ENCODE measurements at regions not wholly inside any gene's neighbourhood (a gene's known extent, or its start where the extent isn't known, plus 50 kb on each side); places are given as distances from the start of the nearest gene placed in this dataset.

DNA sequence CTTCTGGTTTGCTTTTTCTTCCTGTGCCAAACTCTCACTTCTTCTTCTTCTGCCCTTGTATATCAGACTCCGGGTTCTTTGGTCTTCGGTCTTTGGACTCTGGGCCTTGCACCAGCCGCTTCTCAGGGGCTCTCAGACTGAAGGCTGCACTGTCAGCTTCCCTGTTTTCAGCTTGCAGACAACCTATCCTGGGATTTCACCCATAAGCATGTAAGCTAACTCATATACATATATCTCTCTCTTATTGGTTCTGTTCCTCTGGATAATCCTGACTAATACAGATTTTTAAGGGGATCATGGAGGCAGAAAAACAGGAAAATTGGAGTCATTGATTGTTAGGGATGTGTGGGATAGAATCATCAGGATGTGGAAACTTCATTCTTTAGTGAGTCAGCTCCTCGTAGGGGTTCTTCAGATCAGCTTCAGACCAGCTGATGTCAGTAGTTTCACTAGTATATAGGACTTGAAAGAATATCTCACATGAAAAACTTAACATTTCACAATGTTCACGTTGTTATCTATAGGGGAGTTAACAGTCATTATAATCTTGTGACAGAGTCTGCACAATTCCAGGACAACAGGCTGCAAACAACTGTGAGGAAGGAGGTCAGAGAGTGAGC lies 102.9 kb downstream of the RASSF9 start:
- TF ChIP-seq EZH2phosphoT487 (IDR thresholded peaks at IDR 0.05; ENCODE audit: low read depth), result no peak
- TF ChIP-seq, protein P1, sequence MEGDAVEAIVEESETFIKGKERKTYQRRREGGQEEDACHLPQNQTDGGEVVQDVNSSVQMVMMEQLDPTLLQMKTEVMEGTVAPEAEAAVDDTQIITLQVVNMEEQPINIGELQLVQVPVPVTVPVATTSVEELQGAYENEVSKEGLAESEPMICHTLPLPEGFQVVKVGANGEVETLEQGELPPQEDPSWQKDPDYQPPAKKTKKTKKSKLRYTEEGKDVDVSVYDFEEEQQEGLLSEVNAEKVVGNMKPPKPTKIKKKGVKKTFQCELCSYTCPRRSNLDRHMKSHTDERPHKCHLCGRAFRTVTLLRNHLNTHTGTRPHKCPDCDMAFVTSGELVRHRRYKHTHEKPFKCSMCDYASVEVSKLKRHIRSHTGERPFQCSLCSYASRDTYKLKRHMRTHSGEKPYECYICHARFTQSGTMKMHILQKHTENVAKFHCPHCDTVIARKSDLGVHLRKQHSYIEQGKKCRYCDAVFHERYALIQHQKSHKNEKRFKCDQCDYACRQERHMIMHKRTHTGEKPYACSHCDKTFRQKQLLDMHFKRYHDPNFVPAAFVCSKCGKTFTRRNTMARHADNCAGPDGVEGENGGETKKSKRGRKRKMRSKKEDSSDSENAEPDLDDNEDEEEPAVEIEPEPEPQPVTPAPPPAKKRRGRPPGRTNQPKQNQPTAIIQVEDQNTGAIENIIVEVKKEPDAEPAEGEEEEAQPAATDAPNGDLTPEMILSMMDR (IDR thresholded peaks at IDR 0.05; ENCODE audit: low read depth, low read length), result no peak
- H3K4me2 ChIP-seq (ENCODE audit: low read length), result no peak overlapping the region

DNA sequence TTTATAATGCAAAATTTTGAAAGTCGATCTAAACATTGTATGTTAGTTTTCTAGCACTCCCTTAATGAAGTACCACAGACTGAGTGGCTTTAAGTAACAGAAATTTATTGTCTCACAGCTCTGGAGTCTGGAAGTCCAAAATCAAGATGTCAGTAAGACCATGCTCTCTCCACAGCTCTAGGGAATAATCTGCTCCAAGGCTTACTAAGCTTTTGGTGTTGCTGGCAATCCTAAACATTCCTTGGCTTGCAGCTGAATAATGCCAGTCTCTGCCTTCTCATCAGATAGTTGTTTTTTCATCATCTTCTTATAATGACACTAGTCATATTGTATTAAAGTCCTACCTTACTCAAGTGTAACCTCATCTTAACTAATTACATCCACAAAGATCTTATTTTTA lies 102.2 kb downstream of the RASSF9 start:
- Histone ChIP-seq H2AFZ (ENCODE audit: low read depth, low read length) (no peak overlapping the region), H3K9me3 (ENCODE audit: insufficient read depth, low read length) (0 out of 2 replicates have a peak, but pooled peaks cover 2% of the 10 kb centered on the region), H3K9ac (ENCODE audit: low read length) (no peak overlapping the region), H3K27me3 (ENCODE audit: low read depth, low read length) (no peaks in the 10 kb centered on the region), H3K4me1 (ENCODE audit: low read length) (peaks cover 3% of the 10 kb centered on the region; the same call in 1 of the 2 replicates), H3K36me3 (replicated peaks; ENCODE audit: low read depth, low read length) (no peaks in the 10 kb centered on the region), H3K4me2 (ENCODE audit: low read length) (no peak overlapping the region), H4K20me1 (ENCODE audit: insufficient read depth, low read length) (no peaks in the 10 kb centered on the region), H3K4me3 (ENCODE audit: low read length) (no peak overlapping the region), H3K79me2 (ENCODE audit: low read length) (no peaks in the 10 kb centered on the region), H3K27ac (ENCODE audit: low read length) (no peak overlapping the region)
- TF ChIP-seq EZH2phosphoT487 (IDR thresholded peaks at IDR 0.05; ENCODE audit: low read depth), result no peak
- TF ChIP-seq, protein P1 (IDR thresholded peaks at IDR 0.05; ENCODE audit: low read depth, low read length), result no peak

More for the DNA sequence above, 102.9 kb downstream of the RASSF9 start:
- Histone ChIP-seq H3K79me2 (ENCODE audit: low read length) (no peaks in the 10 kb centered on the region), H3K27ac (ENCODE audit: low read length) (no peak overlapping the region), H3K4me1 (ENCODE audit: low read length) (peaks cover 3% of the 10 kb centered on the region; the same call in 1 of the 2 replicates), H3K9ac (ENCODE audit: low read length) (no peak overlapping the region), H3K27me3 (ENCODE audit: low read depth, low read length) (no peaks in the 10 kb centered on the region), H3K36me3 (replicated peaks; ENCODE audit: low read depth, low read length) (no peaks in the 10 kb centered on the region), H4K20me1 (ENCODE audit: insufficient read depth, low read length) (no peaks in the 10 kb centered on the region), H3K9me3 (ENCODE audit: insufficient read depth, low read length) (0 out of 2 replicates have a peak, but pooled peaks cover 2% of the 10 kb centered on the region), H2AFZ (ENCODE audit: low read depth, low read length) (no peak overlapping the region), H3K4me3 (ENCODE audit: low read length) (no peak overlapping the region)

DNA sequence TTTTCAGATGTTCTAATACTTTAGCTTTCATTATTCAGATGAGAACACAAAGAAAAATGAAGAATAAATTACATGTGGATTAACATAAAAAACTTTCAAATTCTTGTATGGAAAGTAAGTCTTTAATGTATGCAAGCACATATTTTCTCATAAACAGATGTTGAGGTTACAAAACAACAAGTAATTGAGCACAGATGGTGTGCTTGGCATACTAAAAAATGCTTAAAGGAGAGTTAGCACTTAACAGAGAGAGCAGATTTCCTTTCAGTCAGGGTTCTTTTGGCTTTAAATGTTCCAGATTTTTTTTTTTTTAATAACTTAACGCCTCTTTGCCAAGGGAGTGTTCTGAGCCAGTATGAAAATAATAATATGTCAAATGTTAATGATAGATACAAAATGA lies 96.0 kb downstream of the RASSF9 start:
- Histone ChIP-seq H3K79me2 (ENCODE audit: low read length) (no peaks in the 10 kb centered on the region), H3K4me2 (ENCODE audit: low read length) (no peak overlapping the region), H3K4me3 (ENCODE audit: low read length) (no peak overlapping the region), H3K27ac (ENCODE audit: low read length) (no peak overlapping the region), H3K27me3 (ENCODE audit: low read depth, low read length) (no peaks in the 10 kb centered on the region), H3K4me1 (ENCODE audit: low read length) (no peaks in the 10 kb centered on the region), H2AFZ (ENCODE audit: low read depth, low read length) (no peak overlapping the region), H3K36me3 (replicated peaks; ENCODE audit: low read depth, low read length) (no peaks in the 10 kb centered on the region), H4K20me1 (ENCODE audit: insufficient read depth, low read length) (no peaks in the 10 kb centered on the region), H3K9ac (ENCODE audit: low read length) (no peak overlapping the region), H3K9me3 (ENCODE audit: insufficient read depth, low read length) (no peaks in the 10 kb centered on the region)
- TF ChIP-seq, protein P1 (IDR thresholded peaks at IDR 0.05; ENCODE audit: low read depth, low read length), result no peak
- TF ChIP-seq EZH2phosphoT487 (IDR thresholded peaks at IDR 0.05; ENCODE audit: low read depth), result no peak

DNA sequence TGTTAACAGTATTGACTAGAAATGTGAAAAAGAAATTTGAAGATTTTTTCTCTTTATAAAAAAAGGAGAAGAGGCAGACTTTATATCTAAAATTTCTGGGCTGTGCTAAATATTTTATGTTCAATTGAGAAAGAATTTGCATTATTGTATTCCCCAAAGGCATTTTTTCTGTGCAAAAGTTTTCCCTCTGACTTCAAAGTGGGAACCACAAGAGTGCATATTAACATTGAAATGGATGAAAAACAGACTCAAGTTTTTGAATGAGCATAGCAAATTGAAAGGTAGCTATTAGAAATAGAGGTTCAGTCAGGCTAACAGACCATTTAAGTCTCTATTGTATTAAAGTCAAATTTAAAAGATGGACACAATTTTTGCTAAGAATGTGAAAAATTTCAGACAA lies 95.2 kb downstream of the RASSF9 start:
- H3K9ac ChIP-seq (ENCODE audit: low read length), result no peak overlapping the region
- no peak overlapping the region for H3K4me2 ChIP-seq (ENCODE audit: low read length)
- H3K36me3 ChIP-seq (replicated peaks; ENCODE audit: low read depth, low read length), result no peaks in the 10 kb centered on the region
- TF ChIP-seq EZH2phosphoT487 (IDR thresholded peaks at IDR 0.05; ENCODE audit: low read depth), result no peak
- TF ChIP-seq, protein P1 (IDR thresholded peaks at IDR 0.05; ENCODE audit: low read depth, low read length), result no peak
- H3K4me1 ChIP-seq (ENCODE audit: low read length), result no peaks in the 10 kb centered on the region
- H3K79me2 ChIP-seq (ENCODE audit: low read length), result no peaks in the 10 kb centered on the region
- H3K4me3 ChIP-seq (ENCODE audit: low read length), result no peak overlapping the region
- no peaks in the 10 kb centered on the region for H3K27me3 ChIP-seq (ENCODE audit: low read depth, low read length)
- H4K20me1 ChIP-seq (ENCODE audit: insufficient read depth, low read length), result no peaks in the 10 kb centered on the region
- H3K9me3 ChIP-seq (ENCODE audit: insufficient read depth, low read length), result no peaks in the 10 kb centered on the region
- H3K27ac ChIP-seq (ENCODE audit: low read length), result no peak overlapping the region
- no peak overlapping the region for H2AFZ ChIP-seq (ENCODE audit: low read depth, low read length)
